ENCODE measurements at regions not wholly inside any gene's neighbourhood (a gene's known extent, or its start where the extent isn't known, plus 50 kb on each side); places are given as distances from the start of the nearest gene placed in this dataset.

DNA sequence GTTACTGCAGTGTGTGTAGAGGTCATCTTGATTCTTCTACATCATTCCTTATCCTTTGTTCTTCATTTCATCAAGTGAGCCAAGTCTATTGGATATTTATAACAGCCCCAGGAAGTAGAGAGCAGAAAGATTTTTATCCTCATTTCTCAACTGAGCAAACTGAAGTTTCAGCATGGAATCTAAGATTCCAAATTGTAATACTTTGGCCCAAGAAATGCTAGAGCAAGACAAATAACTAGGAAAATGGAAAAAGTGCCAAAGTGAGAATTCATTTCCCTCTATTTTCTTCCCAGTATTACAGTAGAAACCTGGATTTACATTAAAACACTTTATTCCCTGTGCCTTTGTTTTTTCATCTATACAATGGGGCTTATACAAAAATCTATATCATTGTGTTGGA is 346.8 kb downstream of the ARPP21 start:
- TF ChIP-seq, protein P1, sequence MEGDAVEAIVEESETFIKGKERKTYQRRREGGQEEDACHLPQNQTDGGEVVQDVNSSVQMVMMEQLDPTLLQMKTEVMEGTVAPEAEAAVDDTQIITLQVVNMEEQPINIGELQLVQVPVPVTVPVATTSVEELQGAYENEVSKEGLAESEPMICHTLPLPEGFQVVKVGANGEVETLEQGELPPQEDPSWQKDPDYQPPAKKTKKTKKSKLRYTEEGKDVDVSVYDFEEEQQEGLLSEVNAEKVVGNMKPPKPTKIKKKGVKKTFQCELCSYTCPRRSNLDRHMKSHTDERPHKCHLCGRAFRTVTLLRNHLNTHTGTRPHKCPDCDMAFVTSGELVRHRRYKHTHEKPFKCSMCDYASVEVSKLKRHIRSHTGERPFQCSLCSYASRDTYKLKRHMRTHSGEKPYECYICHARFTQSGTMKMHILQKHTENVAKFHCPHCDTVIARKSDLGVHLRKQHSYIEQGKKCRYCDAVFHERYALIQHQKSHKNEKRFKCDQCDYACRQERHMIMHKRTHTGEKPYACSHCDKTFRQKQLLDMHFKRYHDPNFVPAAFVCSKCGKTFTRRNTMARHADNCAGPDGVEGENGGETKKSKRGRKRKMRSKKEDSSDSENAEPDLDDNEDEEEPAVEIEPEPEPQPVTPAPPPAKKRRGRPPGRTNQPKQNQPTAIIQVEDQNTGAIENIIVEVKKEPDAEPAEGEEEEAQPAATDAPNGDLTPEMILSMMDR (IDR thresholded peaks at IDR 0.05; ENCODE audit: poor library complexity), result no peak
- no peak for TF ChIP-seq EZH2 (IDR thresholded peaks at IDR 0.05; ENCODE audit: borderline replicate concordance)

Data from hepatocyte (in vitro differentiated cells).